Naive thymus-derived CD8-positive, alpha-beta T cell (primary cell): ENCODE measurements at regions not wholly inside any gene's neighbourhood (a gene's known extent, or its start where the extent isn't known, plus 50 kb on each side); places are given as distances from the start of the nearest gene placed in this dataset.

Source experiments
- ATAC-seq, 2 donors: fragments of 150-1000 bp; cut with Tn5 transposase in 1 of 2; sonication (Bioruptor Pico), chemical (Tn5 transposase) in 1 of 2; 1 replicate in 1 of 2; 2 replicates in 1 of 2; pipeline ENCODE4 v1.10.0; 2021; ENCODE audit warnings: mild to moderate bottlenecking in 2 of 2, moderate library complexity in 2 of 2
- POLR2A ChIA-PET: fragments of 350-600 bp; sonication (Branson Sonifier 250); formaldehyde crosslinking; loops from one replicate; lab custom pipeline; 2021; ENCODE audit warnings: antibody characterized with exemption; lab: Charles Lee
- DNase-seq, 10 donors: peaks; one replicate each; pipeline versions ENCODE4 v3.0.0 to v3.0.0-alpha.2; 2020 to 2022
- H3K27ac Mint-ChIP-seq, 10 donors: one replicate each; pipeline ENCODE4 v1.8.0; 2020 to 2022; ENCODE audit warnings: mild to moderate bottlenecking in 10 of 10, mixed read lengths in 10 of 10, moderate library complexity in 4 of 10, inconsistent platforms in 1 of 10
- H3K27me3 Mint-ChIP-seq, 5 donors: one replicate each; pipeline ENCODE4 v1.8.0; 2021 to 2022; ENCODE audit warnings: mixed read lengths in 5 of 5
- H3K36me3 Mint-ChIP-seq, 3 donors: one replicate each; pipeline ENCODE4 v1.8.0; 2020 to 2022; ENCODE audit warnings: mixed read lengths in 3 of 3, mild to moderate bottlenecking in 2 of 3, inconsistent platforms in 1 of 3
- H3K4me1 Mint-ChIP-seq, 4 donors: one replicate each; pipeline ENCODE4 v1.8.0; 2021 to 2022; ENCODE audit warnings: mixed read lengths in 4 of 4
- H3K4me3 Mint-ChIP-seq, 10 donors: one replicate each; pipeline ENCODE4 v1.8.0; 2020 to 2022; ENCODE audit warnings: mild to moderate bottlenecking in 10 of 10, mixed read lengths in 10 of 10, moderate library complexity in 6 of 10, inconsistent platforms in 1 of 10
- H3K9me3 Mint-ChIP-seq, 9 donors: one replicate each; pipeline ENCODE4 v1.8.0; 2020 to 2022; ENCODE audit warnings: mixed read lengths in 9 of 9, mild to moderate bottlenecking in 3 of 9, inconsistent platforms in 1 of 9, moderate library complexity in 1 of 9

DNA sequence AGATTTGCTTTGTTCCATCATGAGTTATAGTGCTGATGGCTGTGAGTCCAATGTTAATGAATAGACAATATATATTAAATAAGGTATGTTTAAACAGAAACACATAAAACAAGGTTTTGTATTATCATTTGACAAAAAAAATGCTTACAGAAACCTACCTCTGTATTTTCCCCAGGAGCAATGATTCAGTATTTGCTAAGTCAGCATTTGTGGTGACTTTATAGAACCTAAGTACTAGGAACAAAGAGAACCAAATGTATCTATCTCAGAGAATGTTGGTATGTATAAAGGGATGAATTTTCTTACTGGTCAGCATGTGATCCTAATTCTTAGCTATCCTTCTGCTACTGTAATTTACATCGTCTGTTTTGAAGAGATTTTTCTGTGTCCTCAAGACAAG lies 421.5 kb upstream of the SEL1L start:
- no peaks in the 10 kb centered on the region for H3K36me3 Mint-ChIP-seq
- peaks cover 0 to 19% (median 0%) of the 10 kb centered on the region in 9 donors for H3K9me3 Mint-ChIP-seq
- POLR2A ChIA-PET, result no interaction called here

DNA sequence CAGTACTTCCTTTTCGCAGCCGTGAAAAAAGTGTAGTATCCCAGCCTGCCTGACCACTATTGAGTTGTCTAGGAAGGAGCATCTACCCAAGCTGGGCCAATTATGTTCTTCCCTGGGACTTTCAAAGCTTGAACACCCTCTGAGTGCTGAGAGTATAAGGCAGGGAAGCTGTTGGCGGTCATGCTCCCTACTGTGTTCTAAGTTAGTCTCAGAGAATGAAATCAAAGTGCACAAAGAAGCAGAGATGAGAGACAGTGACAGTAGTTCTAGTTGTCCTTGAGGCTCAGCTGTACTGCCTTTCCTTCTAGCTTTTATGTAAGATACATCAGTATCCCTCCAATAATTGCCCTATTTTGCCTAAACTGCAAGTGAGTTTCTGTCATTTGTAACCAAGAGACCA lies 427.1 kb upstream of the SEL1L start:
- no peak for DNase-seq
- H3K9me3 Mint-ChIP-seq, result peaks cover 0 to 9% (median 0%) of the 10 kb centered on the region in 9 donors
- no peaks in the 10 kb centered on the region for H3K4me1 Mint-ChIP-seq
- peaks cover 0 to 3% (median 0%) of the 10 kb centered on the region in 5 donors for H3K27me3 Mint-ChIP-seq
- H3K4me3 Mint-ChIP-seq, result no peak overlapping the region
- POLR2A ChIA-PET, result no interaction called here
- H3K36me3 Mint-ChIP-seq, result peaks cover 0 to under 1% (median 0%) of the 10 kb centered on the region in 3 donors
- H3K27ac Mint-ChIP-seq, result no peak overlapping the region
- no peak for ATAC-seq

More for the DNA sequence above, 421.5 kb upstream of the SEL1L start:
- Mint-ChIP-seq H3K4me3 (no peak overlapping the region), H3K27me3 (no peaks in the 10 kb centered on the region), H3K27ac (no peak overlapping the region), H3K4me1 (no peaks in the 10 kb centered on the region)
- no peak for DNase-seq
- no peak for ATAC-seq

DNA sequence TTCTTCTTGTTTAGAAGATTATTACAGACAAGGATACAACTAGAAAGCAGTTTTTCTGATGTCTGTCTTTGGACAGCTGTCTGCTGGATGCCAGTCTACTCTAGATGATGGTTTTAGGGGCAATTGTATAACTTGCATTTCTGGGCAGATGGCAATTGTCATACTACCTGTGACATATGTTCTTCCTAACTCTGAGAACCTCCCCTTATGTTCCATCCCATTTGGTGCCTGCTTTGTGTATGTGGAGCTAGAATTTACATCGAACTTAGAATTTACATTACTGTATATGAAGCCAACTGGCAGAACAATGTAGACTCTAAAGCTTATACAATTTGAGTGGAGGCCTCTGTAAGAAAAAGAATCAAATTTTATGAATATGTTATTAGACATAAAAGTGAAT lies 430.2 kb upstream of the SEL1L start:
- POLR2A ChIA-PET, result no interaction called here

DNA sequence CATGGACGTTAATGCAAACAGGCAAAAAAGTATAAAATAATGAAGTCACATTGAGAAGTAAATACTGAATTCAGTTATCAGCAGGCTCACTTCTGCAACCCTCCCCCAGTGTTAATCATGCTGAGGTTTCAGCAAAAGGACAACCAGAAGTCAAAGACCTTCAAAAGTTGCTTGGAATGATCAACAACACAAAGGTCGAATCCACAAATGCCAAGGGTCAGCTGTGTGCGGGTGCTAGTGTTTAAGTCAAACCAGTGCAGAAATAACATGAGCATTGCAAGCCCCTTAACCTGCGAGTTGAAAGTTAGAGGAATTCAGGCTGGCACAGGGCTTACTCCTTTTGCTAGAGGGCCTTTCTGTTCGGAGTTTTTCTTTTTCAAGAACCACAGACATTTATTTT lies 436.7 kb upstream of the SEL1L start:
- no peaks in the 10 kb centered on the region for H3K27me3 Mint-ChIP-seq
- POLR2A ChIA-PET, result no interaction called here
- H3K36me3 Mint-ChIP-seq, result peaks cover 0 to 19% (median 0%) of the 10 kb centered on the region in 3 donors
- no peak overlapping the region for H3K4me3 Mint-ChIP-seq
- H3K27ac Mint-ChIP-seq, result no peak overlapping the region
- peaks cover 0 to 57% (median 3%) of the 10 kb centered on the region in 9 donors for H3K9me3 Mint-ChIP-seq
- ATAC-seq (no peak), DNase-seq (no peak)
- H3K4me1 Mint-ChIP-seq, result no peaks in the 10 kb centered on the region

More for the DNA sequence above, 430.2 kb upstream of the SEL1L start:
- Mint-ChIP-seq H3K4me1 (no peaks in the 10 kb centered on the region), H3K9me3 (peaks cover 0 to 32% (median 4%) of the 10 kb centered on the region in 9 donors), H3K4me3 (no peak overlapping the region), H3K27ac (no peak overlapping the region), H3K27me3 (peaks cover 0 to 3% (median 0%) of the 10 kb centered on the region in 5 donors), H3K36me3 (peaks cover 0 to 17% (median 0%) of the 10 kb centered on the region in 3 donors)
- DNase-seq, result no peak
- no peak for ATAC-seq

DNA sequence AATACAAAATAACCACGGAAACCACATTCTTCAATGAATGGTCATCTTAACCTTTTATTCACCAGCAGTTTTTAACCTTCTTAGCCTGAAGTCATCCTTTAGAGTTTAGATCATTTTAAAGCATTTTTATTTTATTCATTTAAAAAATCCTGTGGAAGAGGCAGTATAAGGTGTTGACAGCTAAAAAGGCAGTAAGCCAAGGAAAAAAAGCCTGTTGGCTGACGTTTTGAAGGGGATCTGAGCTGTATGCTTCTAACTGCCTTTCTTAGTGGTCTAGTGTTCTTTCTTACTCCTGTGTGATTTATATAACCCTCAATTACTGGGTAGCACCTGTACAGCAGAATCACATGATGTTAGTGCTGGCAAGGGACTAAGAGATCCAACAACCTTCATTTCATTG lies 438.3 kb upstream of the SEL1L start:
- Mint-ChIP-seq H3K4me1 (no peaks in the 10 kb centered on the region), H3K4me3 (no peak overlapping the region), H3K9me3 (peaks cover 0 to 45% (median 12%) of the 10 kb centered on the region in 9 donors), H3K27me3 (no peaks in the 10 kb centered on the region), H3K36me3 (peaks cover 0 to 10% (median 0%) of the 10 kb centered on the region in 3 donors), H3K27ac (no peak overlapping the region)
- ATAC-seq (no peak), DNase-seq (no peak)
- POLR2A ChIA-PET, result no interaction called here

DNA sequence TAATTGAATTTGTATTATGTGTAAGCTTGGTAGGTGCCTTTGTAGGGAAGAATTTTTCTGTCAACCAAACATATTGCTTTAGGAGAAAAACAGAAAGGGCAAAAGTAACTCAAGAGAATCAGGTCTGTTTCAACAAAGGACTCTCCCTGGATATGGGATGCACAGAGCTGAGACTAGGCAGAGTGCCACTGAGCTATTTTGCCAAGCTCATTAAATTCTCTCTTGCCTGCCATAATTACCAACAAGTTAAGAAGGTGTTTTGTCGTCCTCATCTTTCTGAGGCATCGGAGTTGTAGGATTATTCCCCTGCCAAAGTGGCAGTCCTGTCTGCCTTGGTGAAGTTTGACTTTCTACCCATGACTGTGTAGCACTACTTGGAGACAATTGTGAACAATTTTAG lies 438.9 kb upstream of the SEL1L start:
- peaks cover 0 to 38% (median 12%) of the 10 kb centered on the region in 9 donors for H3K9me3 Mint-ChIP-seq
- POLR2A ChIA-PET, result no interaction called here
- no peak for DNase-seq
- H3K27me3 Mint-ChIP-seq, result no peaks in the 10 kb centered on the region
- no peak overlapping the region for H3K27ac Mint-ChIP-seq
- H3K36me3 Mint-ChIP-seq, result peaks cover 0 to 3% (median 0%) of the 10 kb centered on the region in 3 donors
- ATAC-seq, result no peak
- H3K4me1 Mint-ChIP-seq, result no peaks in the 10 kb centered on the region
- no peak overlapping the region for H3K4me3 Mint-ChIP-seq

DNA sequence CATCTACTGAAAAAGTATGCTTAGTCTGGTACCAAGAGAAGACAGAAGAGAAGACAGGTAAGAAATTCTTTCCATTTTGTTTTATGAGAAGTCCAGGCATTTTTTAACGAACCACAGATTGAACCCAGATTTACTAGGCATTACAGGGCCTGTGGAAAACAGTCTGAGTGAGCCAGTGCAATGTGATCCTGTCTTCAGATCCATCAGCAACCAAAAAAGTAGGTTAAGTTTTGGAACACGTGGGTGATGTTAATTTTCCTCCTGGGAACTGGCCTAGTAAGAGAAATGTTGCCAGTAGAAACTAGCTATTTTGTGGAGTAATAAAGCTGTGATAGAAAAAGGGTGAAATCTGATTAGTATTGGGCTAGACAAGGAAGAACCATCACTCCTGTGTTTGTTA lies 440.9 kb upstream of the SEL1L start:
- ATAC-seq (no peak), DNase-seq (no peak)
- no peak overlapping the region for H3K4me3 Mint-ChIP-seq
- POLR2A ChIA-PET, result no interaction called here
- no peaks in the 10 kb centered on the region for H3K4me1 Mint-ChIP-seq
- H3K27me3 Mint-ChIP-seq, result no peaks in the 10 kb centered on the region
- H3K9me3 Mint-ChIP-seq, result peaks cover 0 to 19% (median 6%) of the 10 kb centered on the region in 9 donors
- H3K36me3 Mint-ChIP-seq, result no peaks in the 10 kb centered on the region
- H3K27ac Mint-ChIP-seq, result no peak overlapping the region

DNA sequence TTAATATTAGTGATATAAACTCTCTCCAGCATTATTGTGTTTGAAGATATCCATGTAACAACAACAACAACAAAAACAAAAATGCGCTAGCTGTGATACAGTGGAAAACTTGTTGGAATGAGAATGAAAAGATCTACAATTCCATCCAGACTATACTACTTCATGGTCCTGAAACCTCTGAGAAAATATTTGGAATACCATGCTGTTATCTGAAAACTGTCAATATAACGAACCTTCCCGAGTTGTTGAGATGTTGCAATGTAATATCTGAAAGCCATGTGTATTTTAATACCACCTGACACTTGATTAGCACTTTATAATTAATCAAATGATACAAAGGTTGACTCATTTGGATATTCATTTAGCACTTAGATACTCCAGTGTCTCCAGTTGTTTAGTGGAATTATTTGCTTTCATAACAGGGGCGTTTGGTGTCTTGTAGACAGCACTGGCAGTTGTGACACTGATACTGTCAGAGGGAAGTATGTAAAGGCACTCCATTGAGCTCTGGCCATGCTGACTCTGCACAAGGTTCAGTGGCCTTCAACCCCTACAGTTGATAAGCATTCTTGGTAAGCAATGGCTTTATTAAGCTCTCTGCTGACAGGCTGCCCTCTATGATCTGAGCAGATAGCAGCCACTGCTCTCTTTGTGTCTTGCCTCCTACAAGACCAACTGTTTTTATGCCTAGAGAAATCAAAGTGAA lies 447.1 kb upstream of the SEL1L start:
- peaks cover 0 to 9% (median 0%) of the 10 kb centered on the region in 9 donors for H3K9me3 Mint-ChIP-seq
- ATAC-seq, result no peak
- H3K4me1 Mint-ChIP-seq, result no peaks in the 10 kb centered on the region
- H3K4me3 Mint-ChIP-seq, result no peak overlapping the region
- POLR2A ChIA-PET, result no interaction called here
- no peaks in the 10 kb centered on the region for H3K27me3 Mint-ChIP-seq
- no peaks in the 10 kb centered on the region for H3K36me3 Mint-ChIP-seq
- no peak for DNase-seq
- no peak overlapping the region for H3K27ac Mint-ChIP-seq

DNA sequence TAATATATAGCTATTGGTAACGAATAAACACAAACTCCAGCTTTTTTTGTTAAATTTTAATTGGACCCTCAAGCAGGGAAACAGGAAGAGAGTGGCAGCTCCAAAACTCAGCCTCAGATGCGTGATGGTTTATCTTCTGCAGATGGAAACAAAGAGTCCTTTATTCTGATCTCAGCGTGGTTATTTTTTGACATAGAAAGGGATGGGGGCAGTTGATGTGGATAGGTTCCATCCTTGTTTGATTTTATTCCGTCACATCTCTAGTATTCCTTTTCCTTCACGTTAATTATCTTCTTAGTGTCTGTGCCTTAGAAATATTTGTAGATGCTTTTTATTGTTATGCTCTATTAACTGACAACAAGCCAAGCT lies 447.6 kb upstream of the SEL1L start:
- Mint-ChIP-seq H3K27me3 (no peaks in the 10 kb centered on the region), H3K4me1 (no peaks in the 10 kb centered on the region), H3K9me3 (peaks cover 0 to 4% (median 0%) of the 10 kb centered on the region in 9 donors), H3K27ac (no peak overlapping the region), H3K4me3 (no peak overlapping the region), H3K36me3 (no peaks in the 10 kb centered on the region)
- DNase-seq (no peak), ATAC-seq (no peak)
- POLR2A ChIA-PET, result no interaction called here

DNA sequence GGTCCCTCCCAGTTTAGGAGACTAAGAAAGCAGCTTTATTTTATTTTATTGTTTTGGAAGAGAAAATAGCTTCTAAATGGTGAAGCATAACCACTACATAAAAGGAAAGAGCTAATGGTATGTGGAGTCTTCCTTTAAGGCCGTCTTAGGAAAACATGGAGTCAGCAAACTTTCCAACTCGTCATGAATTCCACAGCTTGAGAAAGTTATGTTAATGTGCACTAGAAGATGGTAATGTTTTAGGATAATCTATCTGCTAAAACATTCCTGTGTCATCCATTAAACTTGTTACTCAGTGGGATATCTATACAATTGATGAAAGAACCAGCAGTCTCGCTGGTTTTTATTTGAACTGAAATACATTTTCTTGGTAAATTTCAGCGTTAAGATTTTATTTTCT lies 448.4 kb upstream of the SEL1L start:
- Mint-ChIP-seq H3K27ac (no peak overlapping the region), H3K4me3 (no peak overlapping the region), H3K27me3 (no peaks in the 10 kb centered on the region), H3K9me3 (peaks cover 0 to 3% (median 0%) of the 10 kb centered on the region in 9 donors), H3K36me3 (no peaks in the 10 kb centered on the region), H3K4me1 (no peaks in the 10 kb centered on the region)
- DNase-seq (no peak), ATAC-seq (no peak)
- POLR2A ChIA-PET, result no interaction called here

DNA sequence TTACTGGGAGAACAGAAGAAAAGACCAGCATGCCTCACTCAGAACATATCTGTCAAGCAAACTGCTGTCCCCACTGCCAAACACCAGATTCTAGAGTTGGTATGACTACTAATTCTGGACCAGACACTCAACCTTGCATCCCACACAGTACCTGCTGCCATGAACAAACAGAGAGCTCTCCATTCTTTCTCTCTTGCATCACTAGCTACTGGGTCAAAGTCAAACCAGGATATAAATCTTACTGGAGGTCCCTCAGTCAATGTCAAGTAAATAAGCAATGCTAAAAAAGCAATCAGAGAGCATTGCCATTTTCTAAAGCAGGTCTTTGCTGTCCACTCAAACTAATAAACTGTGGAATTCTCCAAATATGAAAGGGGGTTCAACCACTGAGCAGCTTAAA lies 452.4 kb upstream of the SEL1L start:
- DNase-seq (no peak), ATAC-seq (no peak)
- peaks cover 0 to 3% (median 0%) of the 10 kb centered on the region in 9 donors for H3K9me3 Mint-ChIP-seq
- H3K27ac Mint-ChIP-seq, result no peak overlapping the region
- no peak overlapping the region for H3K4me3 Mint-ChIP-seq
- no peaks in the 10 kb centered on the region for H3K36me3 Mint-ChIP-seq
- POLR2A ChIA-PET, result no interaction called here
- H3K4me1 Mint-ChIP-seq, result no peaks in the 10 kb centered on the region
- peaks cover 0 to 17% (median 0%) of the 10 kb centered on the region in 5 donors for H3K27me3 Mint-ChIP-seq

DNA sequence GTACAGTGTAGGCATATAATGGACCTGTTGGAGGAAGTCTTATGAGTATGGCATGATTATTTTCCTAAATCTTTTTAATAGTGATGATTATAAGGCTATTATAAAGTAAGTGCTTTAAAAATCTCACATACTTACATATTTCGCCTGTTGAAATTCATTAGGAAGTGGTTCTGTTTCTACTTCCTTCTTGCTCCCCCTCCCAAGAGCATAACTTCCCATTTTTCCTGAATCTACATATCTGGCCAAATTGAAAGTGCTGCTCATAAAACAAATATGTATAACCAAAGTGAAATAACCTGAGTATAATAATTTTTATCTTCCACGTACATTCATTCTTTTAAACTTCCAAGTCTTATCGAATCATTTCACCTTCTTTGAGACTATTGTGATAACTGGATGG lies 455.6 kb upstream of the SEL1L start:
- Mint-ChIP-seq H3K27ac (no peak overlapping the region), H3K27me3 (peaks cover 0 to 17% (median 0%) of the 10 kb centered on the region in 5 donors), H3K4me1 (no peaks in the 10 kb centered on the region), H3K4me3 (no peak overlapping the region), H3K36me3 (no peaks in the 10 kb centered on the region), H3K9me3 (no peaks in the 10 kb centered on the region)
- DNase-seq, result no peak
- POLR2A ChIA-PET, result no interaction called here
- ATAC-seq, result no peak

DNA sequence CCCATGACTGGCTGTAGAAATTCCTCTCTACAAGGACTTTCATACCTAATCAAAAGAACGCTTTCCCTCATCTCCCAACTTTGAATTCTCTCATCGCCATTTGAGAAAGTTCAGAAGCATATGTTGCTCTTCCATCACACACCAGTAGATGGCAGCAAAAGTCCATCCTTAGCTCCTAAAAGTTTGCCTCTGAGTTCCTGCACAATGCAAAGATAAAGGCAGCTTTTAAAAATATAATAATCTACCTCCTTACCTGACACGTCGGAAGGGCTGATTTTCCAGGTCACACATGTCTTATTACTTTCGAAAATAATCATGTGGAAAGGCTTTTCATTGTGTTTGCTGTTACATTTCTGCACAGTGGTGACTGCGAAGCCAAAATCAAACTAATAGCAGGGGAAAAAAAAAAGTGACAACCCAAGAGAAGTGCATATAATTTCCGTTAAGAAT lies 456.7 kb upstream of the SEL1L start:
- Mint-ChIP-seq H3K9me3 (no peaks in the 10 kb centered on the region), H3K27me3 (peaks cover 0 to 17% (median 1%) of the 10 kb centered on the region in 5 donors), H3K27ac (no peak overlapping the region), H3K4me3 (no peak overlapping the region), H3K36me3 (no peaks in the 10 kb centered on the region), H3K4me1 (no peaks in the 10 kb centered on the region)
- POLR2A ChIA-PET, result no interaction called here
- DNase-seq (peak in 5 of 10 donors; percentile 16 to 57 (median 22)), ATAC-seq (no peak)

DNA sequence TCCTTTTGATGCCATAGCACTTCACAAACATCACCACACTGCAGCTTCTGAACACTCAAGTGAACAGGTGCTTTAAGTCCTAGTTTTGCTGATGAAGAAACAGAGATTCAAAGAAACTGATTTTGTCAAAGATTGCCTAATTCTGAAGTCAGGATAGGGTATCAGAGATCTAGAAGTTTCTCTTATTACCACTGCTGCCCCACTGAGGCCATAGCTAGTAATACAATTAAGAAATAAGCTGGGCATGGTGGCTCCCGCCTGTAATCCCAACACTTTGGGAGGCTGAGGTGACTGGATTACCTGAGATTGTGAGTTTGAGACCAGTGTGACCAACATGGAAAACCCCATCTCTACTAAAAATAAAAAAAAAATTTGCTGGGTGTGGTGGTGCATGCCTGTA lies 458.3 kb upstream of the SEL1L start:
- no peaks in the 10 kb centered on the region for H3K36me3 Mint-ChIP-seq
- DNase-seq (no peak), ATAC-seq (no peak)
- no peaks in the 10 kb centered on the region for H3K4me1 Mint-ChIP-seq
- peaks cover 0 to 2% (median 0%) of the 10 kb centered on the region in 9 donors for H3K9me3 Mint-ChIP-seq
- H3K4me3 Mint-ChIP-seq, result no peak overlapping the region
- POLR2A ChIA-PET, result no interaction called here
- no peak overlapping the region for H3K27ac Mint-ChIP-seq
- H3K27me3 Mint-ChIP-seq, result peaks cover 1 to 17% (median 4%) of the 10 kb centered on the region in 5 donors
